ENCODE measurements at regions not wholly inside any gene's neighbourhood (a gene's known extent, or its start where the extent isn't known, plus 50 kb on each side); places are given as distances from the start of the nearest gene placed in this dataset.

GRCh38 chr15:87219650-87220615 is 1036.6 kb downstream of the NTRK3 start:
- in situ Hi-C loops (cut with HindIII; ENCODE audit: low pct_unique_long_range_greater_than_20kb, low sequenced_read_pairs) = no loop called here
- DNase-seq (ENCODE audit: low read depth) = no peak

GRCh38 chr15:87215100-87215499 is 1041.4 kb downstream of the NTRK3 start:
- in situ Hi-C loops (cut with HindIII; ENCODE audit: low pct_unique_long_range_greater_than_20kb, low sequenced_read_pairs) = no loop called here
- no peak for DNase-seq (ENCODE audit: low read depth)

GRCh38 chr15:87213626-87214025 is 1042.9 kb downstream of the NTRK3 start:
- in situ Hi-C loops (cut with HindIII; ENCODE audit: low pct_unique_long_range_greater_than_20kb, low sequenced_read_pairs) = no loop called here
- DNase-seq (ENCODE audit: low read depth) = no peak

- in situ Hi-C loops (cut with HindIII; ENCODE audit: low pct_unique_long_range_greater_than_20kb, low sequenced_read_pairs) = no loop called here
- no peak for DNase-seq (ENCODE audit: low read depth)
These were observed 1044.5 kb downstream of the NTRK3 start for GRCh38 chr15:87212041-87212440.

- in situ Hi-C loops (cut with HindIII; ENCODE audit: low pct_unique_long_range_greater_than_20kb, low sequenced_read_pairs) = no loop called here
- DNase-seq (ENCODE audit: low read depth) = no peak
These were observed 1045.0 kb downstream of the NTRK3 start for GRCh38 chr15:87211547-87211946.

- in situ Hi-C loops (cut with HindIII; ENCODE audit: low pct_unique_long_range_greater_than_20kb, low sequenced_read_pairs) = no loop called here
- DNase-seq (ENCODE audit: low read depth) = no peak
These were observed 1046.4 kb downstream of the NTRK3 start for GRCh38 chr15:87209891-87210689.

GRCh38 chr15:87207990-87208580 is 1048.5 kb downstream of the NTRK3 start:
- no peak for DNase-seq (ENCODE audit: low read depth)
- in situ Hi-C loops (cut with HindIII; ENCODE audit: low pct_unique_long_range_greater_than_20kb, low sequenced_read_pairs) = no loop called here

GRCh38 chr15:87207251-87207650 is 1049.3 kb downstream of the NTRK3 start:
- in situ Hi-C loops (cut with HindIII; ENCODE audit: low pct_unique_long_range_greater_than_20kb, low sequenced_read_pairs) = no loop called here
- no peak for DNase-seq (ENCODE audit: low read depth)

GRCh38 chr15:87201986-87202385 is 1054.6 kb downstream of the NTRK3 start:
- in situ Hi-C loops (cut with HindIII; ENCODE audit: low pct_unique_long_range_greater_than_20kb, low sequenced_read_pairs) = no loop called here
- no peak for DNase-seq (ENCODE audit: low read depth)

- no peak for DNase-seq (ENCODE audit: low read depth)
- in situ Hi-C loops (cut with HindIII; ENCODE audit: low pct_unique_long_range_greater_than_20kb, low sequenced_read_pairs) = no loop called here
These were observed 1056.4 kb downstream of the NTRK3 start for GRCh38 chr15:87200149-87200548.

GRCh38 chr15:87197981-87198380 is 1058.6 kb downstream of the NTRK3 start:
- no peak for DNase-seq (ENCODE audit: low read depth)
- in situ Hi-C loops (cut with HindIII; ENCODE audit: low pct_unique_long_range_greater_than_20kb, low sequenced_read_pairs) = no loop called here

- DNase-seq (ENCODE audit: low read depth) = no peak
- in situ Hi-C loops (cut with HindIII; ENCODE audit: low pct_unique_long_range_greater_than_20kb, low sequenced_read_pairs) = no loop called here
These were observed 1060.0 kb downstream of the NTRK3 start for GRCh38 chr15:87196498-87196897.

GRCh38 chr15:87193481-87193880 is 1063.1 kb downstream of the NTRK3 start:
- in situ Hi-C loops (cut with HindIII; ENCODE audit: low pct_unique_long_range_greater_than_20kb, low sequenced_read_pairs) = no loop called here
- DNase-seq (ENCODE audit: low read depth) = no peak

GRCh38 chr15:87167706-87168105 is 1088.0 kb downstream of the AGBL1 start:
- in situ Hi-C loops (cut with HindIII; ENCODE audit: low pct_unique_long_range_greater_than_20kb, low sequenced_read_pairs) = no loop called here
- DNase-seq (ENCODE audit: low read depth) = no peak

GRCh38 chr15:87167055-87167454 is 1087.4 kb downstream of the AGBL1 start:
- no peak for DNase-seq (ENCODE audit: low read depth)
- in situ Hi-C loops (cut with HindIII; ENCODE audit: low pct_unique_long_range_greater_than_20kb, low sequenced_read_pairs) = no loop called here

GRCh38 chr15:87155771-87156170 is 1076.1 kb downstream of the AGBL1 start:
- in situ Hi-C loops (cut with HindIII; ENCODE audit: low pct_unique_long_range_greater_than_20kb, low sequenced_read_pairs) = no loop called here
- DNase-seq (ENCODE audit: low read depth) = no peak

GRCh38 chr15:87154761-87155160 is 1075.1 kb downstream of the AGBL1 start:
- in situ Hi-C loops (cut with HindIII; ENCODE audit: low pct_unique_long_range_greater_than_20kb, low sequenced_read_pairs) = no loop called here
- no peak for DNase-seq (ENCODE audit: low read depth)

- in situ Hi-C loops (cut with HindIII; ENCODE audit: low pct_unique_long_range_greater_than_20kb, low sequenced_read_pairs) = no loop called here
- DNase-seq (ENCODE audit: low read depth) = no peak
These were observed 1071.6 kb downstream of the AGBL1 start for GRCh38 chr15:87151202-87151748.

GRCh38 chr15:87145696-87146095 is 1066.0 kb downstream of the AGBL1 start:
- in situ Hi-C loops (cut with HindIII; ENCODE audit: low pct_unique_long_range_greater_than_20kb, low sequenced_read_pairs) = no loop called here
- DNase-seq (ENCODE audit: low read depth) = no peak

All from Caki2 (cell line).